HG02588 (cell line): ENCODE measurements at regions not wholly inside any gene's neighbourhood (a gene's known extent, or its start where the extent isn't known, plus 50 kb on each side); places are given as distances from the start of the nearest gene placed in this dataset.

Source experiments
- ATAC-seq: cut with Tn5 transposase; IDR thresholded peaks from one replicate; pipeline ENCODE4 v1.9.1; 2021; ENCODE audit warnings: mild to moderate bottlenecking, moderate library complexity; ENCODE audit not compliant: unreplicated experiment

DNA sequence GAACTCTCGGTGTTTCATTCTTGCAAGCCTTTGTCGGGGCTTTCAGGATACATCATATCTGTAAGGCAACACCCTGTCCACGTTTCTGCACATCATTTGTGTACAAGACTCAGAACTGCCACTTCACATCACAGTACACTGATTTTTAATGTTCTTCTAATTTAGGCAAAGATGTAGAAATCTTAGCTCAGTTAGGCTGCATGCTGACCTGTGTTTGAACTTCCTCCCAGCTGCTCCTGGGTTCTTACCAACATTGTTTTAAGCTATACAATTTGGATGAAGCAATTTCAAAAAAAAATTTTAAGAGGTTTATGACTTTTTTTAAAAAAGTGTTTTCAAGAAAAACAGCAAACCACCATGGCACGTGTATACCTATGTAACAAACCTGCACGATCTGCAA, 1047.9 kb upstream of the SLC10A2 start:
- ATAC-seq = no peak

DNA sequence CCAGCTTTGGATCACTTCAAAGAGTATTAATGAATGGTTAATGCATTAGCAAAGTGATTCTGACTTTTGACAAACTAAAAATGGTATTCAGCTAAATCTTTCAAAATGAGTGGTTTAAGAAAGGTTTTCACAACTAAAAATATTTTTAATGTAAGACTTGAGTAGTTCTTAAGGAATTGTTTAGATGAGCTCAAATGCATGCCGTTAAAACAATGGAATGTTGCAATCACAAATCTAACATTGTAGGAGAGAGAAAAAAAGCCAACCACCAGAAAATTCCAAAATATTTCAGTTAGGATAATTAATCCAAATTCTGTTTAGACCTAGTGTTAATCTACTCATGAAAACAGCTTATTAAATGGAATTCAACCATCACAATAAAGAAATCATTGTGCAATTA, 1044.8 kb upstream of the SLC10A2 start:
- ATAC-seq = no peak

DNA sequence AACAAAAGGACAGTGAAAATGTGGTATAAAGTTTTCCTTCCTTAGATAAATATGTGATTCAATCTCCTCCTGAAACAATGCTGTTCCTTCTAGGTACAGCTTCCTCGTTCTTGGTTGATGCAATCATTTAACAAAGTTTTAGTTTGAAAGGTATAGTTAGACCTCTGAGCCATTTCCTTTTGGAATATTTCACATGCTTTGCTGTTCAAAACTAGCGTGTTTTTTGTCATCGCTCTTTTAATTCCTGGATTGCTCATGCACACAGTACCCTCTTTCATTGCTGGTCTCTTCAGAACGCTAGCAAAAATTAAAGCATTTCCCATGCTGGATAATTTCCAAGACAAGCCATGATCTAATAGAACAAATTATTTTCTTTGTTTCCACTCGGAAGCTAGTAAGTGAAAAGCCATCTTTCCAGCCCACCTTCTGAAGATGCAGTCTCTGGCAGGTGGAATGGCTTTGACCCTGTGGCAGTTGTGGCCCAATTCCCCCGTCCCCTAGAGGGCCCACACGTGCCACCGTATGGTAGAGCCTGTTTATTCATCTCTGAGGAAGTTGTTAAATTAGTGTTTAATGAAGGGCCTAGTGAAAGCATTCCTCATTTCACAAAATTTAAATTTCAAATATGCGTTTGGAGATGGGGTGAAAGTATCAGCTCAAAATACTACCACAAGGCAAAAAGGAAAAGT, 1040.6 kb upstream of the SLC10A2 start:
- no peak for ATAC-seq

DNA sequence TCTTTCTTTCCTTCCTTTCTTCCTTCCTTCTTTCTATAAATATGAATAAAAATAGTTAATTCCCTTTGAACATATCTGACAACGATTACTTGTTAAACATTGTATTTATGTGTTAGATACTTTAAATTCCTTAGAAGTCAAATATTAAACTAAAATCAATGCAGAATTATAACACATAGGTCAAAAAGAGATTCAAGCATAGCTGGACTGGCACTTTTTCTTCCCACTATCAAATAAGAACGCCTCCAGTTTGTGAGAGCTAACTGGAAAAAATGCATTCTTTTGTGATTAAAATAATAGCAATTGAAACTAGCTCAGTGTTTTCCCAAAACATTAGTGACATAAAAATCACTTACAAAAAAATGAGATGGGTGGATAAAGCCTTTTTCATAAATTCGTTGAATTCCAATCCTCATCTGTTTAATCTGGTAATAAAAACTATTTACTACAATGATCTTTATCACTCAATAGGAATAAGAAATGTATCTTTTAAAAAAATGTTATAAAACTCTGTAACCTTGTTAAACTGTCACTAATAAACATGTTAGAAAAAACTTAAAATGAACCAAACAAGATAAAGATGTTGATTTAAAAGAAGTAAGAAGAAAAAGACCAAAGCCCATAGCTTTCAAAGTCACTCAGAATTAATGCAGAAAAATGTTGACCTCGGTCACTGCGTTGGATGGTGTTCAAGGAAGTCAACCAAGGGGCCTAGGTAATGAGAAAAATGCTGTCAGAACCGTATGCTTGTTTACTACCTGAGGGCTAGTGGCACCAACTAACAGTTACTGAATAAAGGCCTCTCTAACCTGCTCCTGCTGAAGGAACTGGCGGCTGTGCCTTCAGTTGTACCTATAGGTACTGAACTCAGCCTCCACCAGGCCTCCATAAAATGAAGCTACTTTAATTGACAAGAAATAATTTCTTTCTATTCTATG, 1039.5 kb upstream of the SLC10A2 start:
- no peak for ATAC-seq

DNA sequence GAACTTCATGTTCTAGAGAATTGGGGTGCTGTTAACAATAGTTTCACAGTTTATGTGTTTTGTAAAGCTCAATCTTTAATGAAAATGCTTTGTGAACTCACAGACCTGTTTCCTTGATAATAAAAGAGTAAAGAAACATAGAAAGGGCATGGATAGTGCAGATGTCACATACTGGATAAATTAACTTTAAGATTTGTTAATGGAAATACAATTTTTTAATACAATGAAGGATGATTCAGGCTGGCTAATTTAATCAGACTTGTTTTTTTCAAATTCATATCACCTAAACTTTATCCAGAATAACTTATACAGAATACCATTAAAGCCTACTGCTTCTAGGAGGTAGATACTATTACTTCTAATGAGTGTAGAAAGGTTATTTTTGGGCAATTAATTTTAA, 1033.5 kb upstream of the SLC10A2 start:
- no peak for ATAC-seq

DNA sequence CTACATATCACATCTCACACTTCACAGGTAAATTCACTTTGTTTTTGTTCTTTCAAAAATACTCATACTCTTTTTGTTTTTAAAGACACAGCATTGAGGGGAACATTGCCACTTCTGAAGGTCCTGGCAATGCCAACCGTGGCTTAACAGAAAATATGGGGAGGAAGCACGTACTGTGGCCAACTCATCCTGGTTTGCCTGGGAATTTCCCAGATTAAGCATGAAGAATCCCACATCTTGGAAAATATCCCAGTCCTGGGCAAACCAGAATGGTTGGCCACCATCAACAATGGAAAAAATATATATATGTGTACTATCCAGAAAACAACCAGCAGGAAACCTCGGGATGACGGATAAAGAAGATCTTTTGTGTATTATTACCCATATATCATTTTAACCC, 1032.2 kb upstream of the SLC10A2 start:
- no peak for ATAC-seq

DNA sequence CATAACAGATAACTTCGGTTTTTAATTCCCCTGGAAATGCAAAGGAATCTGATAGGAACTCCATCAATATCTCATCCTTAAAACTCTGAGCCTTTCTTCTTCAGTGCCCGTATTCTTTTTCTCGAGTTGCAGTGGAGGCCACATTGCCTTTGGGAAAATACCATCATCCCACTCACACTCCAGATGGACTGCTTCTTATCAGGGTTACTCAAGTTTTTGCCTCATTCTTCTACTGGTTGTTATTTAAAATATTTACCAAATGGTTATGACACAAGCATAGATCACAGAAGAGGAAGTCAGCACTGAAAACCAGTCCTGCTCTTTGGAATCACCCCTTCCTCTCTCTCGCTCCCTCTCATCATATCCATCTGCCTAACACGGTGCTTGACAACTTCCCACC, 1020.5 kb upstream of the SLC10A2 start:
- ATAC-seq = no peak

DNA sequence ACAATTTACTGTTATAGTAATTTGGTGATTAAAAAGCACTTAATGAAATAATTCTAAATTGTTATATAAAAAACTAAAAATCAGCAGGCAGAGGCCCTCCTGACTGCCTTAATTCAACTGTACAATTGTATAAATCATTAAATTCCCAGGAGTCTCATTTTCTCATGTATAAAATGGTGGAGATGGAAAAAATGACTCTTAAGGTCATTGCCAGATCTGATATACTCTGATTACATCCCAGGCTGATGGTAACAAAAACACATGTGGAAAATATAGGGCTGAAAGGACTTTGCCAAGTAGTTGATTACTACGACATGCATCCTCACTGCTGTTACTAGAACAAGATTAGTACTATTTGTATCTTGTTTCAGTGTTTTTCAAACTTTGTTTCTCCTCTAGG, 1020.0 kb upstream of the SLC10A2 start:
- no peak for ATAC-seq

DNA sequence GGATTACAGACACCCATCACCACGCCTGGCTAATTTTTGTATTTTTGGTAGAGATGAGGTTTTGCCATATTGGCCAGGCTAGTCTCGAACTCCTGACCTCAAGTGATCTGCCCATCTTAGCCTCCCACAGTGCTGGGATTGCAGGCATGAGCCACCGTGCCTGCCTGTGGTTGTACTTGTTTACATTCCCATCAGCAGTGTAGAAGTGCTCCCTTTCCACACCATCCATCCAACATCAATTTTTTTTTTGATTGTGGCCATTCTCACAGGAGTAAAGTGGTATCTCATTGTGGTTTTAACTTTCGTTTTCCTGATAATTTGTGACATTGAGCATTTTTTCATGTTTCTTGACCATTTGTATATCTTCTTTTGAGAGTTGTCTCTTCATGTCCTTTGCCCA, 1019.4 kb upstream of the SLC10A2 start:
- ATAC-seq = no peak

DNA sequence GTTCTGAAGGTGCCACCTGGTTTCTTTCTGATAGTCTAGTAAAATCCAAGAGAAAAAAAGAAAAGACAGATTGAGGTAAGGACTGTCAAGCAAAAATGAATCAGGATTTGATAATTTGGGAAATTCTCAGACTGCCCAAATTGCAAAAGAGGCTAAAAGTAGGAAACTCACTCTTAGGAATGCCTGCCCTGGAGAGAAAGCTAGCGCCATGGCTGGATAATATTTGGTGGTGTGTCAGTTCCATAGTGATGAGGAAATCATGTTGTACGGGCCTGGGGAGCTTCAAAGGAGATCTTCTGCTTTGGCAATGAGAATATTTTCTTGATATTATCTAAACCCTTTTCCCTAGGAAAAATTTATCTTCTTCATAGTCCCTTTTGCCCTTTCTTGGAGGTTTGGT, 1008.1 kb upstream of the SLC10A2 start:
- no peak for ATAC-seq

DNA sequence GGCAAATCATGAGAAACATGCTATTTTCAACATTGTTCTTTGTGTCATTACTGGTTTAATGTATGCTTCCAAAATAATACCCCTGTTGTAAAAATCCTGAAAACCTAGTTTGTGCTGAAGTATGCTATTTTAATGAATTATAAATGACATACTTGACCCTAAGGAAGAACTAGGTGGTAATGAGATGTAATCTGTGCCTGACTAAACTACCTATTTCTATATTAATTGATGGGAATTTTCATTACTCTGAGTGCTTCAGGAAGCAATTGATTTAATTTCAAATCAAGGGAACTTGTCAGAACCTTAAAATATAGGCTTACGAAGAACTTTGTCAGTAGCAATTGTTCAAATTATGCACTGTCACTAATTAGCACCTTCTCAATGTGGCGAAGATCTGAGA, 1005.6 kb upstream of the SLC10A2 start:
- no peak for ATAC-seq

DNA sequence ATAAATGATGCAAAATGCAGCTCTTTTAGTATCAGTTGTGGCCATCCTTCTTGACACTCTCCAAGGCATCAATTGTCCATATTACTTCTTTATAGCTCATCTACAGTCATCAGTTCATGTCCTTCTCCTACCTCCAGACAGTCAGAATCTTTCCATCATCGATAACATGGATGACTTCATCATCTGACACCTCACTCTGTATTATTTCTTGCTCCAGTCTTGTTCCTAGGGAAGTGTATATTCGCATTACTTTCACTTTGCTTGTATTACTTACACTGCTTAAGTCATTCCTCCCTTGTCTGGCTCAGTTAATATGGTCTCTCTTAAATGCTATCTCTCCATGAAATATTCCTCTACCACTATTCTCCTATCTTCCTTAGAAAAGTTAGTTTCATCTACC, 999.1 kb upstream of the SLC10A2 start:
- ATAC-seq = no peak

DNA sequence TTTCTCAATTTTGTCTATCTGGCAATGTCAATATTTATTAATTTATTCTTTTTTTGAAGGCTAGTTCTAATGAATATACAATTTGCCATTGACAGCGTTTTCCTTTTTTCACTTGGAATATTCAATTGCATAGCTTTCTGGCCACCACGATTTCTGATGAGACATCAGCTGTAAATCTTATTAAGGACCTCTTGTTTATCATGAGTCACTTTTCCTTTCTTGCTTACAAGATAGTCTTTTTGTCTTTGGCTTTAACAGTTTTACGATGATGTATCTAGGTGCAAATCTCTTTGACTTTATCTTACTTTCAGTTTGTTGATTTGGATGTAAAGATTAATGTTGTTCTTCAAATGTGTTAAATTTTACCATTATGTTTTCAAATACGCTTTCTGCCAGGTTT, 991.6 kb upstream of the SLC10A2 start:
- ATAC-seq = no peak

DNA sequence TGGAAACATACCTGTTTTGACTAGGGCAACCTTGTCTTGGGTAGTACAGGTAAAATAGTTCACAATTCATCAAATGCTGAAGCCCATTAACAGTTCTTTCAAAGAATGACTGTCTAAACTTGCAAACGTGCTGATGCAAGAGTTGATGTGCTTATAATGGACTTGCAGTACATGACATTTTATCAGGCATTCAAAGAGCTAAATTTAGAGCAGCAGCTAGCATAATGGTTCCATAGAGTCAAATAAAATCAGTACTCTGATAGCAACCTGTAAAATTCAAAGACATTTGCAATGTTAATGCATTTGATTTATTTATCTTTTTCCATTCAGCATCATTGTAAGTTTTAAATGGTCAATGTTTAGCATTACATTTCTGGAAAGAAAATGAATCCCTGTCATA, 979.7 kb upstream of the SLC10A2 start:
- no peak for ATAC-seq

DNA sequence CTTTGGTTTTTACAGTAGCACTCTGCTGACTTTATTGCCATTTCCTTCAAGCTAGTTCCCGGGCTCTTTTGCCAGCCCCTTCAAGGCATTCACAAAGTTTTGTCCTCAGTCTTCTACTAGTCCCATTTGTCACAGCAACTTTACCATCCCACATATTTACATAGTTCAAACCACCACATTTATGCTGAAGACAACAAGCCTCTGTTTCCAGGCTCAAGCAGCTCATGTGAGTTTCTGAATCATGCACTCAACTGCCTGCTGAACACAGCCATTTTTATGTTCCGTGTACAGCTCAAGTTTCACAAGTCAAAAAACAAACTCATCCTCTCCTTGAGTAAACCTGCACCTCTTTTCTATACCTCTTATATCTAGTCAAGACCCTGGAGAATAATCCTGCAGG, 977.0 kb upstream of the SLC10A2 start:
- no peak for ATAC-seq

DNA sequence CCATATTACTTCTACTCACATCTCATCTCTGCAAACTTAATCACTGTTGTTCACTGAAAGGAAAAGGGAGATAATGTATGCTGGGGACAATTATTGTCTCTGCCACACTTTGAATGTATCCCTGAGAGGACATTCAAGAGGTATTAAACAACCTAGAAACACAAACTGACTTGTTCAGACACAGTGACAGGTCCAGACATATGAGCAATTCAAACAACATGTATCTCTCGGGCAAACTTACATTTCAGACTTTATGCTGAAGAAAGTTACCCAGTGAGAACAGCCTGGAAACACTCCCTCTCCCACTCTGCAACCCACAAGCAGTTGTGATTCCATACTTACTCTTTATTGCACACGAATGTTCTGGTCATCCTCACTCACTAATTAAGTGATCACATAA, 968.7 kb upstream of the SLC10A2 start:
- no peak for ATAC-seq

DNA sequence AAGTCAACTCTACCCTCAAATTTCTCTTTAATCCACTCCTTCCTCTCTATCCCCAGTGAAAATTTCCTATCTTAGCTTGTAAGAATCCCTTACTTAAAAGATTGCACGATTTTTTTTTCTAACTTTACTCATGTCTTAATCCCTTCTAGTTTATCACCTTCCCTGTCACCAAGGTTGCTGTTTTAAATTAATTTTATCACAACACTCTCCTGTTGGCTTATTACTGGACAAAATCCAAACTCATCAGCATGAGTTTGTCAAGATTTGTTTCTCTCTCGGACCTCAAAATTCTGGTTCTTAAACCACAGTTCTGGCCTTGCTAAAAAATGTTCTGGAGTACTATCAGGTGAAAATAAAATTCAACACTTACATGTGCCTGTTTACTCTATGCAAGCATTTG, 959.1 kb upstream of the SLC10A2 start:
- no peak for ATAC-seq

DNA sequence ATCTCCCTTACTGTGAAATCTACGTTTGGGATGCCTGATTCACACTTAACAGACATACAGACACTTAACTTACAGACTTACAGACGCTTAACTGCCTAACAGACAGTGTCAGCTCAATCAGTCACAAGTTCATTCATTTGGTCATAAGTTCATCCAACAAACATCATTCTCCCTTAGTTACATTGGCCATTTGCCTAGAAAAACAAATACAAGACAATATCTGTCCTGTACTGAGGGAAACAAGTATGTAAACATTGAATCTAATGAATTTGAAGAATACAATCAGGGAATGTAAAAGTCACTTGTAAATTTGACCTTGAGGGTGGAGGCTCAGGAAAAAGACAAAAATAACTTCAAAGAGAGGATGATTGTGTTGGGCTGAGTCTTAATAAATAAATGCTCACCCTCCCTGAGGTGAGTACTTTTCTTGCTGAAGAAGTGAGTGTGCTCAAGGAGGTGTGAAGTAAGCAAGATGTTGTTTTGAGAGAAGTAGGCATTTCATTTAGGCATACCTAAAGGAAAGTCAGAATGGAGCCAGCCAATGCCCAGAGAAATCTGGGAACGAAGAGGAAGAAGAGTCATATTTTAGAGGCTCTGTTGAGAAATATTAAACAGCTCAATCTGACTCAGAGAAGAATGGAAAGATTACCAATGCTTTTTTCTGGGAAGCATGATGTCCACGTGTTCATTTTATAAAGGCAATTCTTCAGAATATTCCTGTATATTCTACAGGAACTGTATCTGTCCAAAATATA, 958.4 kb upstream of the SLC10A2 start:
- no peak for ATAC-seq

DNA sequence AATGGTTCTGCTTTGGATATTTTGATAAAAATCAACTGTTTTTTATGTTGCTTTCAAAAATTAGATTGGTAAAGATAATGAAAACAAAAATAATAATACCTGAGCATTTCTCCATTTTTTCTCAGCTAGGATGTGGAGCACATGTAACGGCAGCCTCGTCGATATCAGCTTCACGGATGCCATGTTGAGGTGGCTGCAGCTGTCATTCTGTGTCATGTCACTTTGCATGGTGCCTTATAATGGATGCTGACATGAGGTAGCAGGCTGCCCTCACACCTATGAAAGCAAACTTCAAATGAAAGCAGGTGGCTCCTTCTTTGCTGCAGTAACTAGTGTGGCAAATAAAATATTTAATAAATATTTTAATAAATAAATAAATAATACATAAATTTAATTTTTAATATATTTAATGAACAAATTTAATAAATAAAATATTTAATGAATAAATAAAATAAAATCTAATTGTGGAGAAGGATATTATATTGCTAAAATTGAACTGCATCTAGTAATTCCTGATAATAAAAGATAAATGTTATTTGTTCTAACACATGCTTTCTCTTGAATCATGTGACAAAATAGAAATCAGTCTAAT, 955.7 kb upstream of the SLC10A2 start:
- ATAC-seq = no peak

DNA sequence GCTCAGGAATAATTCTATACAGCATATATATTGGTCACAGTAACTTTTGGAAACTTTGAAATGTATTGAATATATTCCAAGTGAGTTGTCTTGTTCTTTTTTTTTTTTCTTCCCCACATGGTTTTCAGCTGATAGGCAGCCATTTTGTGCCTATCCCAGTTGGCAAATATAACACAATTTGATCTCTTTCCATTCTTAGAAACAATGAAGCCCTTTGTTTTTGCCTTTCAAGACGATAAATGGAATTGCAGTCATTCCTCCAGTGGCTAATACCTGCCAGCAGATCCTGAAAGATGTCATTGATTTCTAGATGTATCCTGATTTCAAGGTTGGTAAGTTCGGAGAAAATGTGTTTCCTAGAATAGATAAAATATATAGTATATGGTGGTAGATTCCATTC, 951.1 kb upstream of the SLC10A2 start:
- no peak for ATAC-seq

DNA sequence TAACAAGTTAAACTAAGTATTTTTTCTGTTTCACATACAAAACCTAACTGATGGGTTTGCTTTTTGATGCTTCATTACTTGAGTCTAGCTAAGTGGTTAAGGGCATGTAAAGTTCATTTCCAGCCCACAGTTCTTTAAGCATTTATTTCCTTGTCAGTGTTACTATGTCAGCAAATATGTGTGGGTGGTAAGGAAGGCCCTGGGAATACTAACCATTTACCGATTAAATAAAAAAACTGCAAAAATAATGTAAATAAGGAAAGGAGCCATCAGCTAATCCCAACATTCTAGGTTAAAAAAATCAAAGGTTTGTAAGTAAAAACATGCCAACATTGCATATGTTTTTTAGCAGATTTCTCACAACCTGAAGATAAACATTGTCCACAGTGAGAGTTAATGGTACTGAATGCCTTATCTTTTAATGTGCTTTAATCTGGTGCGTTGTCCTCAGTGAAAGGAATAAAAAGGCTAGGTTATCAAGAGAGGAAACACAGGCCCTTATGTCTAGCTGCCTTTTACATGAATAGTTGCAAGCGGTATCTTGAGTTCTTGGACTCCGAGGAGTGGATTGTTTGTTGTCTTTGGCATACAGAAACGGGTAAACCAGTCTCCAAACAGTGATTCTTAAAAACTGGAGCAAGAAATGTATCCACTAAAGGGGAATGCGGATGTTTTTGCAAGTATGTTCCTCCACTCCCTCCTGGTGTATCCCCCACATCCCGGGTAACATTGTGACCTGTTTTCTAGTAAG, 949.6 kb upstream of the SLC10A2 start:
- no peak for ATAC-seq
